Astrocyte (in vitro differentiated cells and primary cell): ENCODE measurements at regions not wholly inside any gene's neighbourhood (a gene's known extent, or its start where the extent isn't known, plus 50 kb on each side); places are given as distances from the start of the nearest gene placed in this dataset.

Experiments used
- DNase-seq: peaks from one replicate; pipeline ENCODE4 v3.0.0-alpha.2; 2010; ENCODE audit warnings: low read depth
- FAIRE-seq: peaks from 2 replicates; lab custom pipeline; 2011; peaks lifted over from hg19 to GRCh38; lab: Jason Lieb, UNC
- H2AFZ ChIP-seq: 2 replicates; pipeline ENCODE4 v1.6.0; 2012; ENCODE audit warnings: low read depth, low read length, inconsistent platforms
- H3K27ac ChIP-seq: 2 replicates; pipeline ENCODE4 v1.5.1; 2011; ENCODE audit warnings: low read depth, low read length, inconsistent platforms
- H3K27me3 ChIP-seq: 2 replicates; pipeline ENCODE4 v1.6.0; 2011; ENCODE audit warnings: low read length, inconsistent platforms; ENCODE audit not compliant: insufficient read depth
- H3K36me3 ChIP-seq: 2 replicates; pipeline ENCODE4 v1.5.1; 2011; ENCODE audit warnings: low read length, inconsistent platforms; ENCODE audit not compliant: insufficient read depth
- H3K4me1 ChIP-seq: 2 replicates; pipeline ENCODE4 v1.5.1; 2011; ENCODE audit warnings: low read length, inconsistent platforms; ENCODE audit not compliant: insufficient read depth
- H3K4me2 ChIP-seq: 2 replicates; pipeline ENCODE4 v1.6.0; 2012; ENCODE audit warnings: low read length, inconsistent platforms
- H3K4me3 ChIP-seq: 2 replicates; pipeline ENCODE4 v1.5.1; 2011; ENCODE audit warnings: low read depth, mild to moderate bottlenecking, low read length, inconsistent platforms; ENCODE audit not compliant: insufficient read depth
- H3K79me2 ChIP-seq: 2 replicates; pipeline ENCODE4 v1.6.0; 2012; ENCODE audit warnings: mild to moderate bottlenecking, low read length, inconsistent platforms; ENCODE audit not compliant: insufficient read depth
- H3K9ac ChIP-seq: 2 replicates; pipeline ENCODE4 v1.6.0; 2012; ENCODE audit warnings: mild to moderate bottlenecking, low read length, inconsistent platforms
- H3K9me3 ChIP-seq: 2 replicates; pipeline ENCODE4 v1.5.1; 2012; ENCODE audit warnings: low read depth, mild to moderate bottlenecking, low read length, inconsistent platforms; ENCODE audit not compliant: insufficient read depth
- H4K20me1 ChIP-seq: 2 replicates; pipeline ENCODE4 v1.6.0; 2012; ENCODE audit warnings: low read length, inconsistent platforms; ENCODE audit not compliant: insufficient read depth
- H3K27ac Mint-ChIP-seq: one replicate; pipeline ENCODE4 v1.8.0; 2021; ENCODE audit warnings: mild to moderate bottlenecking, mixed read lengths; ENCODE audit not compliant: unreplicated experiment
- H3K27me3 Mint-ChIP-seq: one replicate; pipeline ENCODE4 v1.8.0; 2021; ENCODE audit warnings: low read depth, mixed read lengths; ENCODE audit not compliant: unreplicated experiment
- H3K36me3 Mint-ChIP-seq: one replicate; pipeline ENCODE4 v1.8.0; 2021; ENCODE audit warnings: low read depth, mixed read lengths; ENCODE audit not compliant: unreplicated experiment
- H3K4me1 Mint-ChIP-seq: one replicate; pipeline ENCODE4 v1.8.0; 2021; ENCODE audit warnings: low read depth, mixed read lengths; ENCODE audit not compliant: unreplicated experiment
- H3K4me3 Mint-ChIP-seq: one replicate; pipeline ENCODE4 v1.8.0; 2021; ENCODE audit warnings: mild to moderate bottlenecking, moderate library complexity, mixed read lengths; ENCODE audit not compliant: unreplicated experiment
- H3K9me3 Mint-ChIP-seq: one replicate; pipeline ENCODE4 v1.8.0; 2021; ENCODE audit warnings: mild to moderate bottlenecking, mixed read lengths; ENCODE audit not compliant: unreplicated experiment
- EZH2 ChIP-seq: IDR thresholded peaks from 2 replicates; pipeline ENCODE4 v1.6.1; 2012; ENCODE audit warnings: mild to moderate bottlenecking, low read length, inconsistent platforms; ENCODE audit not compliant: insufficient read depth
- TF ChIP-seq, protein P1 (sequence below): IDR thresholded peaks from 2 replicates; pipeline ENCODE4 v1.5.1; 2011; ENCODE audit warnings: low read depth, mild to moderate bottlenecking, inconsistent platforms, low read length, moderate library complexity; ENCODE audit not compliant: insufficient read depth

DNA sequence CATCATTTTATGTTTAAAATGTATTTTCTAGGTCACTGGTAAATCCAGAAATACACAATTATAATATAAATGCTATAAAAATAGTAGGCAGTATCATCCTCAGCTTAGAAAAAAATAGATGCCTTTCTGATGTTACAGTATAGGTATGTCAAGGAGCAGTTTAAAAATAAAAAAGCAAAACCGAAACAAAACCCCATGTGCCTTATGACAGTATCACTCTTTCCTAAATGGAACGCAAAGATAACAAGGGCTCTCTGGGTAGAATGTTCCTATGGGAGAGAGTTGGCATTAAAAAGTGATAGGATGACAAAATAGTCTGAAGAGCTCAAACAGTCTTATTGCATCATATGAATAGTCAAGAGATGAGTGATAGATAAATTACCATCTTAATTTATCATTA, 172.1 kb downstream of the DSC3 start:
- no peak overlapping the region for H3K27ac ChIP-seq

GRCh38 chr18:30862900-30863299, 179.6 kb downstream of the DSC3 start:
- Mint-ChIP-seq H3K4me1 (no peaks in the 10 kb centered on the region), H3K36me3 (no peaks in the 10 kb centered on the region), H3K4me3 (no peak overlapping the region), H3K9me3 (no peaks in the 10 kb centered on the region), H3K27ac (no peak overlapping the region), H3K27me3 (no peaks in the 10 kb centered on the region)
- H3K9ac ChIP-seq, result no peak overlapping the region
- H3K4me2 ChIP-seq, result no peak overlapping the region
- H3K4me1 ChIP-seq, result no peaks in the 10 kb centered on the region
- H2AFZ ChIP-seq, result no peak overlapping the region
- TF ChIP-seq, protein P1, sequence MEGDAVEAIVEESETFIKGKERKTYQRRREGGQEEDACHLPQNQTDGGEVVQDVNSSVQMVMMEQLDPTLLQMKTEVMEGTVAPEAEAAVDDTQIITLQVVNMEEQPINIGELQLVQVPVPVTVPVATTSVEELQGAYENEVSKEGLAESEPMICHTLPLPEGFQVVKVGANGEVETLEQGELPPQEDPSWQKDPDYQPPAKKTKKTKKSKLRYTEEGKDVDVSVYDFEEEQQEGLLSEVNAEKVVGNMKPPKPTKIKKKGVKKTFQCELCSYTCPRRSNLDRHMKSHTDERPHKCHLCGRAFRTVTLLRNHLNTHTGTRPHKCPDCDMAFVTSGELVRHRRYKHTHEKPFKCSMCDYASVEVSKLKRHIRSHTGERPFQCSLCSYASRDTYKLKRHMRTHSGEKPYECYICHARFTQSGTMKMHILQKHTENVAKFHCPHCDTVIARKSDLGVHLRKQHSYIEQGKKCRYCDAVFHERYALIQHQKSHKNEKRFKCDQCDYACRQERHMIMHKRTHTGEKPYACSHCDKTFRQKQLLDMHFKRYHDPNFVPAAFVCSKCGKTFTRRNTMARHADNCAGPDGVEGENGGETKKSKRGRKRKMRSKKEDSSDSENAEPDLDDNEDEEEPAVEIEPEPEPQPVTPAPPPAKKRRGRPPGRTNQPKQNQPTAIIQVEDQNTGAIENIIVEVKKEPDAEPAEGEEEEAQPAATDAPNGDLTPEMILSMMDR, result no peak
- no peak for TF ChIP-seq EZH2
- H4K20me1 ChIP-seq, result no peaks in the 10 kb centered on the region
- H3K79me2 ChIP-seq, result no peaks in the 10 kb centered on the region
- no peaks in the 10 kb centered on the region for H3K9me3 ChIP-seq
- DNase-seq (no peak), FAIRE-seq (no peak)
- H3K4me3 ChIP-seq, result no peak overlapping the region
- H3K27ac ChIP-seq, result no peak overlapping the region
- no peaks in the 10 kb centered on the region for H3K27me3 ChIP-seq
- H3K36me3 ChIP-seq, result no peaks in the 10 kb centered on the region

More for the DNA sequence above, 172.1 kb downstream of the DSC3 start:
- no peaks in the 10 kb centered on the region for H3K9me3 ChIP-seq
- H3K36me3 ChIP-seq, result no peaks in the 10 kb centered on the region
- no peaks in the 10 kb centered on the region for H3K4me1 ChIP-seq
- H3K79me2 ChIP-seq, result no peaks in the 10 kb centered on the region
- TF ChIP-seq, protein P1, result no peak
- Mint-ChIP-seq H3K27me3 (no peaks in the 10 kb centered on the region), H3K27ac (no peak overlapping the region), H3K9me3 (no peaks in the 10 kb centered on the region), H3K4me1 (no peaks in the 10 kb centered on the region), H3K36me3 (no peaks in the 10 kb centered on the region), H3K4me3 (no peak overlapping the region)
- no peak for DNase-seq
- no peak overlapping the region for H2AFZ ChIP-seq
- no peaks in the 10 kb centered on the region for H4K20me1 ChIP-seq
- H3K27me3 ChIP-seq, result no peaks in the 10 kb centered on the region
- no peak overlapping the region for H3K9ac ChIP-seq
- FAIRE-seq, result no peak
- no peak overlapping the region for H3K4me2 ChIP-seq
- H3K4me3 ChIP-seq, result no peak overlapping the region

DNA sequence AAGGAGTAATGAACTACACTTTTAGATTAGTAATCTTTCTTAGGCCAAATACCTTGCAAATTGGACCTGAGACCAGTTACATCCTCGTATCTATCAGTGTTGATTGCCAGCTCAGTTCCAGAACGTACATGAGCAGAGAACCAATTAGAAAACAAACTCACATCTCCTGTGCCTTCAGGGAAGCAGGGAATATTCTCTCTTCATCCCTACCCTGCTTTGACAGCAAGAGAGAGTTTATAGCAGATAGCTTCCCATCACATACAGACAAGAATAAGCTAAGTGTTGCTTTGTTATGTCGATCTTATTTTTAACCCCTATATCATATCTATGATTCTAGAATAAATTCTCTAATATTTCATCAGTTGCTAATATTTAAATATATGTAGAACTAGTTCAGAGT, 181.8 kb downstream of the DSC3 start:
- no peaks in the 10 kb centered on the region for H3K36me3 ChIP-seq
- FAIRE-seq (no peak), DNase-seq (no peak)
- TF ChIP-seq, protein P1, result no peak
- no peak for TF ChIP-seq EZH2
- no peaks in the 10 kb centered on the region for H3K79me2 ChIP-seq
- H4K20me1 ChIP-seq, result no peaks in the 10 kb centered on the region
- H3K27me3 Mint-ChIP-seq, result no peaks in the 10 kb centered on the region
- no peak overlapping the region for H3K9ac ChIP-seq
- H3K36me3 Mint-ChIP-seq, result no peaks in the 10 kb centered on the region
- no peak overlapping the region for H3K4me2 ChIP-seq
- H3K4me3 ChIP-seq, result no peak overlapping the region
- no peaks in the 10 kb centered on the region for H3K4me1 Mint-ChIP-seq
- no peaks in the 10 kb centered on the region for H3K27me3 ChIP-seq
- no peak overlapping the region for H3K27ac ChIP-seq
- H2AFZ ChIP-seq, result no peak overlapping the region
- H3K4me3 Mint-ChIP-seq, result no peak overlapping the region
- no peaks in the 10 kb centered on the region for H3K9me3 ChIP-seq
- H3K27ac Mint-ChIP-seq, result no peak overlapping the region
- H3K9me3 Mint-ChIP-seq, result no peaks in the 10 kb centered on the region
- no peaks in the 10 kb centered on the region for H3K4me1 ChIP-seq
